ENCODE measurements at regions not wholly inside any gene's neighbourhood (a gene's known extent, or its start where the extent isn't known, plus 50 kb on each side); places are given as distances from the start of the nearest gene placed in this dataset.

DNA sequence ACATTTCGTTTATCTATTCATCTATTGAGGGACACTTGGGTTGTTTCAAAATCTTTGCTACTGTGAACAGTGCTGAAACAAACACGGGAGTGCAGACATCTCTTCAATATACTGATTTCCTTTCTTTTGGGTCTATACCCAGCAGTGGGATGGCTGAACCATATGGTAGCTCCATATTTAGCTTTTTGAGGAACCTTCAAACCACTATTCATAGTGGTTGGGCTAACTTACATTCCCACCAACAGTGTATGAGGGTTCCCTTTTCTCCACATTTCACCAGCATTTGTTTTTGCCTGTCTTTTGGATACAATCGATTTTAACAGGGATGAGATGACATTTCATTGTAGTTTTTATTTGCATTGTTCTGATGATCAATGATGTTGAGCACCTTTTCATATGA lies 798.2 kb downstream of the UQCRFS1 start:
- no peak overlapping the region for H3K27ac ChIP-seq (ENCODE audit: low read length)
- Mint-ChIP-seq H3K27ac (no peak overlapping the region), H3K4me1 (no peaks in the 10 kb centered on the region), H3K36me3 (no peaks in the 10 kb centered on the region), H3K9me3 (peaks cover 0 to 4% (median 0%) of the 10 kb centered on the region in 3 donors), H3K4me3 (no peak overlapping the region), H3K27me3 (peaks cover 0 to 4% of the 10 kb centered on the region in 2 donors)
- DNase-seq (no peak), ATAC-seq (replicated peaks in 1 of 4) (no peak)
- no peaks in the 10 kb centered on the region for H3K4me1 ChIP-seq (ENCODE audit: control insufficient read depth in 1 of 2, extremely low read depth in 1 of 2, insufficient read depth in 2 of 2, low read length in 2 of 2)
- CTCF ChIA-PET = interaction anchor here in 1 of 2 donors (0.7 kb wide), 1 partner anchor 14 kb away, joined by 4 read pairs; no protein-coding TSS in a partner anchor
- peaks cover 0 to 2% of the 10 kb centered on the region in 2 experiments for H3K27me3 ChIP-seq (replicated peaks in 1 of 2; ENCODE audit: control insufficient read depth in 2 of 2, extremely low read depth in 1 of 2, insufficient read depth in 2 of 2, low read length in 1 of 2)
- no CpG with 5 or more reads among the region's 3 CpGs for WGBS (ENCODE audit: insufficient coverage)
- H3K36me3 ChIP-seq (ENCODE audit: control insufficient read depth in 2 of 2, extremely low read depth in 1 of 2, insufficient read depth in 1 of 2, low read length in 1 of 2) = no peaks in the 10 kb centered on the region
- POLR2A ChIA-PET = interaction anchor here in 1 of 2 donors (0.6 kb wide), 1 partner anchor 12 kb away, joined by 3 read pairs; no protein-coding TSS in a partner anchor
- no peaks in the 10 kb centered on the region for H3K9me3 ChIP-seq
- H3K4me3 ChIP-seq (ENCODE audit: control insufficient read depth in 1 of 2, extremely low read depth in 1 of 2, low read length in 1 of 2) = no peak overlapping the region

DNA sequence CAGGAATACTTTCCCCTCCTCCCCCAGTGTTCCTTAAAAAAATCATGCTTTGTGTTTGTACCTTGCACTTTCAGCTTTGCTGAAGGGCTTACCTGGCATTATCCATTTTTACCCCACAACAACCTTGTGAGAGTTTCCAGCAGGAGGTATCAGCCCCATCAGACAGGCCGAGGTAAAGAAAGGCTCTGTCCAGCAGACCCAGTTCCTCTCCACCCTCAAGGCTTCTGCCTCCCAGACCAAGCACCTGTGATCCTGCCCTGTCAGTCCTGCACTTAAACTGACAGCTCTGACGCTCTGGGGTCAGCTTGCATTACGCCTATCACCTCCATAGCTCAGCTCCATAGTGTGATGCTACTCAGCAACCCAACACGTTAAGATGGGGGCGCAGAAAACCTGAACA lies 803.1 kb downstream of the UQCRFS1 start:
- H3K27ac ChIP-seq (ENCODE audit: low read length) = no peak overlapping the region
- no peak overlapping the region for H3K4me3 ChIP-seq (ENCODE audit: control insufficient read depth in 1 of 2, extremely low read depth in 1 of 2, low read length in 1 of 2)
- no peaks in the 10 kb centered on the region for H3K27me3 ChIP-seq (replicated peaks in 1 of 2; ENCODE audit: control insufficient read depth in 2 of 2, extremely low read depth in 1 of 2, insufficient read depth in 2 of 2, low read length in 1 of 2)
- H3K27me3 Mint-ChIP-seq = peaks cover 0 to 3% of the 10 kb centered on the region in 2 donors
- ChIA-PET CTCF (no interaction called here), POLR2A (no interaction called here)
- ATAC-seq (replicated peaks in 1 of 4) (no peak), DNase-seq (no peak)
- H3K36me3 ChIP-seq (ENCODE audit: control insufficient read depth in 2 of 2, extremely low read depth in 1 of 2, insufficient read depth in 1 of 2, low read length in 1 of 2) = no peaks in the 10 kb centered on the region
- H3K4me3 Mint-ChIP-seq = no peak overlapping the region
- no peaks in the 10 kb centered on the region for H3K9me3 Mint-ChIP-seq
- WGBS (ENCODE audit: insufficient coverage) = 100% methylated on average over 1 of the region's 5 CpGs
- no peaks in the 10 kb centered on the region for H3K36me3 Mint-ChIP-seq
- H3K4me1 Mint-ChIP-seq = peaks cover 0 to 12% (median 0%) of the 10 kb centered on the region in 3 donors
- H3K9me3 ChIP-seq = no peaks in the 10 kb centered on the region
- no peaks in the 10 kb centered on the region for H3K4me1 ChIP-seq (ENCODE audit: control insufficient read depth in 1 of 2, extremely low read depth in 1 of 2, insufficient read depth in 2 of 2, low read length in 2 of 2)
- no peak overlapping the region for H3K27ac Mint-ChIP-seq

GRCh38 chr19:28406966-28407365 lies 806.0 kb downstream of the UQCRFS1 start:
- no CpG with 5 or more reads among the region's 2 CpGs for WGBS (ENCODE audit: insufficient coverage)
- Histone ChIP-seq H3K4me1 (ENCODE audit: control insufficient read depth in 1 of 2, extremely low read depth in 1 of 2, insufficient read depth in 2 of 2, low read length in 2 of 2) (no peaks in the 10 kb centered on the region), H3K36me3 (ENCODE audit: control insufficient read depth in 2 of 2, extremely low read depth in 1 of 2, insufficient read depth in 1 of 2, low read length in 1 of 2) (no peaks in the 10 kb centered on the region), H3K9me3 (no peaks in the 10 kb centered on the region), H3K4me3 (ENCODE audit: control insufficient read depth in 1 of 2, extremely low read depth in 1 of 2, low read length in 1 of 2) (no peak overlapping the region), H3K27ac (ENCODE audit: low read length) (no peak overlapping the region), H3K27me3 (replicated peaks in 1 of 2; ENCODE audit: control insufficient read depth in 2 of 2, extremely low read depth in 1 of 2, insufficient read depth in 2 of 2, low read length in 1 of 2) (peaks cover 0 to 4% of the 10 kb centered on the region in 2 experiments)
- Mint-ChIP-seq H3K36me3 (no peaks in the 10 kb centered on the region), H3K9me3 (peaks cover 0 to 4% (median 0%) of the 10 kb centered on the region in 3 donors), H3K27me3 (peaks cover 0 to 7% of the 10 kb centered on the region in 2 donors), H3K27ac (no peak overlapping the region), H3K4me3 (no peak overlapping the region), H3K4me1 (peaks cover 0 to 12% (median 0%) of the 10 kb centered on the region in 3 donors)
- ChIA-PET CTCF (no interaction called here), POLR2A (no interaction called here)
- ATAC-seq (replicated peaks in 1 of 4) (no peak), DNase-seq (no peak)

DNA sequence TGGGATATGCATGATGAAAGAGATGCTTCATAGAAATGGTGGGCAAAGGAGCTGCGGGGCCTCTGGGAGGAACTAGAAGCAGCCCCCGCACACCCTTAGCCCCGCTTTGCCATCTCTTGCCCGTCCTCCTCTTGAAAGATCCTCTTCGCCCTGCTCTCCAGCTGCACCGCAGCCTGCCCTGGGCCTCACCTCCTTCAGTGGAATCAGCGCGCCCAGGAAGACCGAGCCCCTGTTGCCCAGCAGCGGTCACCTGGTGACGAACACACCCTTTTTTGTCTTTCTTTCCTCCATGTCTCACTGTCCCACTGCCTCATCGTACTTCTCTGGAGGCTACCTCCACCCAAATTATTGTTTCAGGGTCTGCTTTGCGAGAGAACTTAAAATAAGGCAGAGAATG lies 807.6 kb downstream of the UQCRFS1 start:
- Histone ChIP-seq H3K27me3 (replicated peaks in 1 of 2; ENCODE audit: control insufficient read depth in 2 of 2, extremely low read depth in 1 of 2, insufficient read depth in 2 of 2, low read length in 1 of 2) (peaks cover 0 to 4% of the 10 kb centered on the region in 2 experiments), H3K36me3 (ENCODE audit: control insufficient read depth in 2 of 2, extremely low read depth in 1 of 2, insufficient read depth in 1 of 2, low read length in 1 of 2) (no peaks in the 10 kb centered on the region), H3K4me1 (ENCODE audit: control insufficient read depth in 1 of 2, extremely low read depth in 1 of 2, insufficient read depth in 2 of 2, low read length in 2 of 2) (no peaks in the 10 kb centered on the region), H3K4me3 (ENCODE audit: control insufficient read depth in 1 of 2, extremely low read depth in 1 of 2, low read length in 1 of 2) (no peak overlapping the region), H3K27ac (ENCODE audit: low read length) (no peak overlapping the region), H3K9me3 (no peaks in the 10 kb centered on the region)
- 93% methylated on average over 10 of the region's 13 CpGs for WGBS (ENCODE audit: insufficient coverage)
- H3K4me3 Mint-ChIP-seq = no peak overlapping the region
- no peak for DNase-seq
- no peak for ATAC-seq (replicated peaks in 1 of 4)
- H3K9me3 Mint-ChIP-seq = peaks cover 0 to 4% (median 0%) of the 10 kb centered on the region in 3 donors
- POLR2A ChIA-PET = no interaction called here
- peaks cover 0 to 7% of the 10 kb centered on the region in 2 donors for H3K27me3 Mint-ChIP-seq
- CTCF ChIA-PET = no interaction called here
- H3K36me3 Mint-ChIP-seq = no peaks in the 10 kb centered on the region
- H3K27ac Mint-ChIP-seq = no peak overlapping the region
- peaks cover 0 to 12% (median 0%) of the 10 kb centered on the region in 3 donors for H3K4me1 Mint-ChIP-seq

DNA sequence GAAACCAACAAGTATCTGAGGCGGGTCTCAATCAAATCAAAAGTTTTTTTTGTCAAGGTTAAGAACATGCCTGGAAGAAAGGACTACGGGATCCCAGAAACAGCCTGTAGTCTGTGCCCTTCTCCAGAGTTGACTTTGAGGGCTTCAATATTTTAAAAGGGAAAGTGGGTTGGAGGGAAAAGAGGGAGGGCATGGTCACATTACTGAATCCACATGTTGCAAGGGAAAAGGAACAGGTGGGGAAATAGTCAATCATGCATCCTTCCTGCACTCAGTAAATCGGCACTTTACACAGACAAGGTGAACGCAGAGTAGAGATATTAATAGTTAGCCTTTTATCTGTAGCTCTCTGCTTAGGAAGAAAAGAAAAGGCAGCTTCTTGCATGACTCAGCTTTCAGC lies 808.5 kb downstream of the UQCRFS1 start:
- H3K36me3 ChIP-seq (ENCODE audit: control insufficient read depth in 2 of 2, extremely low read depth in 1 of 2, insufficient read depth in 1 of 2, low read length in 1 of 2) = no peaks in the 10 kb centered on the region
- no peak overlapping the region for H3K27ac ChIP-seq (ENCODE audit: low read length)
- no peak for DNase-seq
- WGBS (ENCODE audit: insufficient coverage) = 92% methylated on average over 2 of the region's 4 CpGs
- peaks cover 0 to 7% of the 10 kb centered on the region in 2 donors for H3K27me3 Mint-ChIP-seq
- no peaks in the 10 kb centered on the region for H3K4me1 ChIP-seq (ENCODE audit: control insufficient read depth in 1 of 2, extremely low read depth in 1 of 2, insufficient read depth in 2 of 2, low read length in 2 of 2)
- H3K36me3 Mint-ChIP-seq = no peaks in the 10 kb centered on the region
- POLR2A ChIA-PET = no interaction called here
- no peak overlapping the region for H3K4me3 Mint-ChIP-seq
- CTCF ChIA-PET = no interaction called here
- peaks cover 0 to 7% of the 10 kb centered on the region in 2 experiments for H3K27me3 ChIP-seq (replicated peaks in 1 of 2; ENCODE audit: control insufficient read depth in 2 of 2, extremely low read depth in 1 of 2, insufficient read depth in 2 of 2, low read length in 1 of 2)
- no peak overlapping the region for H3K27ac Mint-ChIP-seq
- H3K9me3 ChIP-seq = no peaks in the 10 kb centered on the region
- no peak overlapping the region for H3K4me3 ChIP-seq (ENCODE audit: control insufficient read depth in 1 of 2, extremely low read depth in 1 of 2, low read length in 1 of 2)
- ATAC-seq (replicated peaks in 1 of 4) = no peak
- peaks cover 0 to 12% (median 0%) of the 10 kb centered on the region in 3 donors for H3K4me1 Mint-ChIP-seq
- H3K9me3 Mint-ChIP-seq = peaks cover 0 to 9% (median 1%) of the 10 kb centered on the region in 3 donors

DNA sequence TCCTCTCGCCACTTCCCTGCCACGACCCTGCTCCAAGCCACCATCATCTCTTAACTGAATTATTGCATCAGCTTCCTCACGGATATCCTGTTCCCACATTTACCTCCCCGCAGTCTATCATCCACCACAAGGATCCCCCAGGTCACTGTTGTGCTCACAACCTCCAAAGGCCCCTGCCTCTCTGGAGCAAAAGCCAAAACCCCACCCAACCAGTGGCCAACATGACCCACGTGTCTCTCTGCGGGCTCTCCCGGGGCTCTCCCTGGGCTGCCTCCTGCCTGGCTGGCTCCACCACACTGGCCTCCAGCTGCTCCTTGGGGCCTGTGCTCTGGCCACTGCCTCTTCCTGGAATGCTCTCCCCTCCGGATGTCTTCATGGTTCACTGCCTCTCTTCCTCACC lies 809.3 kb downstream of the UQCRFS1 start:
- no peaks in the 10 kb centered on the region for H3K4me1 ChIP-seq (ENCODE audit: control insufficient read depth in 1 of 2, extremely low read depth in 1 of 2, insufficient read depth in 2 of 2, low read length in 2 of 2)
- no peak overlapping the region for H3K27ac ChIP-seq (ENCODE audit: low read length)
- H3K9me3 Mint-ChIP-seq = peaks cover 0 to 12% (median 5%) of the 10 kb centered on the region in 3 donors
- ChIA-PET POLR2A (interaction anchor here in 1 of 2 donors (0.5 kb wide), 1 partner anchor 61 kb away, joined by 4 read pairs; no protein-coding TSS in a partner anchor), CTCF (no interaction called here)
- peaks cover 0 to 7% of the 10 kb centered on the region in 2 experiments for H3K27me3 ChIP-seq (replicated peaks in 1 of 2; ENCODE audit: control insufficient read depth in 2 of 2, extremely low read depth in 1 of 2, insufficient read depth in 2 of 2, low read length in 1 of 2)
- WGBS (ENCODE audit: insufficient coverage) = 67% methylated on average over 7 of the region's 8 CpGs
- H3K36me3 ChIP-seq (ENCODE audit: control insufficient read depth in 2 of 2, extremely low read depth in 1 of 2, insufficient read depth in 1 of 2, low read length in 1 of 2) = no peaks in the 10 kb centered on the region
- no peak overlapping the region for H3K4me3 Mint-ChIP-seq
- peaks cover 0 to 7% of the 10 kb centered on the region in 2 donors for H3K27me3 Mint-ChIP-seq
- no peaks in the 10 kb centered on the region for H3K9me3 ChIP-seq
- no peak overlapping the region for H3K4me3 ChIP-seq (ENCODE audit: control insufficient read depth in 1 of 2, extremely low read depth in 1 of 2, low read length in 1 of 2)
- no peak overlapping the region for H3K27ac Mint-ChIP-seq
- DNase-seq (no peak), ATAC-seq (replicated peaks in 1 of 4) (no peak)
- no peaks in the 10 kb centered on the region for H3K36me3 Mint-ChIP-seq
- H3K4me1 Mint-ChIP-seq = peaks cover 0 to 9% (median 0%) of the 10 kb centered on the region in 3 donors
